ENCODE measurements at regions not wholly inside any gene's neighbourhood (a gene's known extent, or its start where the extent isn't known, plus 50 kb on each side); places are given as distances from the start of the nearest gene placed in this dataset.

GRCh38 chr4:22637306-22637705 is 55.4 kb upstream of the GBA3 start:
- TF ChIP-seq CTCF (conservative IDR thresholded peaks at IDR 0.05; ENCODE audit: low read depth, low read length) (no peak), EZH2phosphoT487 (IDR thresholded peaks at IDR 0.05; ENCODE audit: borderline replicate concordance, low read length) (no peak), EZH2 (IDR thresholded peaks at IDR 0.05; ENCODE audit: low read length, unreplicated experiment) (no peak)

Measured in PC-3 (cell line).